DOHH2 (cell line): ENCODE measurements at regions not wholly inside any gene's neighbourhood (a gene's known extent, or its start where the extent isn't known, plus 50 kb on each side); places are given as distances from the start of the nearest gene placed in this dataset.

Experiments
- EZH2phosphoT487 ChIP-seq: fragments of 200-600 bp; sonication (generic); IDR thresholded peaks from 2 replicates; pipeline ENCODE4 v1.6.1; 2017; ENCODE audit warnings: borderline replicate concordance, mild to moderate bottlenecking, antibody characterized with exemption, low read length, moderate library complexity, mixed read lengths
- TF ChIP-seq, protein P1 (sequence below): fragments of 200-600 bp; sonication (generic); IDR thresholded peaks from one replicate; pipeline ENCODE4 v1.5.1; 2014; ENCODE audit warnings: antibody characterized with exemption, mild to moderate bottlenecking, low read depth, low read length; ENCODE audit not compliant: poor library complexity, severe bottlenecking

- TF ChIP-seq EZH2phosphoT487: no peak
- TF ChIP-seq, protein P1, sequence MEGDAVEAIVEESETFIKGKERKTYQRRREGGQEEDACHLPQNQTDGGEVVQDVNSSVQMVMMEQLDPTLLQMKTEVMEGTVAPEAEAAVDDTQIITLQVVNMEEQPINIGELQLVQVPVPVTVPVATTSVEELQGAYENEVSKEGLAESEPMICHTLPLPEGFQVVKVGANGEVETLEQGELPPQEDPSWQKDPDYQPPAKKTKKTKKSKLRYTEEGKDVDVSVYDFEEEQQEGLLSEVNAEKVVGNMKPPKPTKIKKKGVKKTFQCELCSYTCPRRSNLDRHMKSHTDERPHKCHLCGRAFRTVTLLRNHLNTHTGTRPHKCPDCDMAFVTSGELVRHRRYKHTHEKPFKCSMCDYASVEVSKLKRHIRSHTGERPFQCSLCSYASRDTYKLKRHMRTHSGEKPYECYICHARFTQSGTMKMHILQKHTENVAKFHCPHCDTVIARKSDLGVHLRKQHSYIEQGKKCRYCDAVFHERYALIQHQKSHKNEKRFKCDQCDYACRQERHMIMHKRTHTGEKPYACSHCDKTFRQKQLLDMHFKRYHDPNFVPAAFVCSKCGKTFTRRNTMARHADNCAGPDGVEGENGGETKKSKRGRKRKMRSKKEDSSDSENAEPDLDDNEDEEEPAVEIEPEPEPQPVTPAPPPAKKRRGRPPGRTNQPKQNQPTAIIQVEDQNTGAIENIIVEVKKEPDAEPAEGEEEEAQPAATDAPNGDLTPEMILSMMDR: no peak
These were observed 79.1 kb downstream of the ZNF365 start for GRCh38 chr10:62453274-62453673.
